Lower lobe of right lung (tissue), 2 donors: ENCODE measurements at regions not wholly inside any gene's neighbourhood (a gene's known extent, or its start where the extent isn't known, plus 50 kb on each side); places are given as distances from the start of the nearest gene placed in this dataset.

Experiments
- ATAC-seq, 2 donors: fragments of 200-7000 bp; cut with Tn5 transposase; one replicate each; pipeline ENCODE4 v1.9.1; 2020 to 2022; ENCODE audit warnings: mild to moderate bottlenecking in 2 of 2, moderate library complexity in 2 of 2
- DNase-seq: peaks from one replicate; pipeline ENCODE4 v3.0.0-alpha.2; 2020
- H3K27ac ChIP-seq: fragments of 200-600 bp; one replicate; pipeline ENCODE4 v1.8.0; 2022
- H3K27me3 ChIP-seq: fragments of 200-600 bp; one replicate; pipeline ENCODE4 v1.8.0; 2022; ENCODE audit warnings: low read depth
- H3K36me3 ChIP-seq: fragments of 200-600 bp; one replicate; pipeline ENCODE4 v1.8.0; 2022; ENCODE audit warnings: mild to moderate bottlenecking
- H3K4me1 ChIP-seq: fragments of 200-600 bp; one replicate; pipeline ENCODE4 v1.8.0; 2022
- H3K4me3 ChIP-seq: fragments of 200-600 bp; one replicate; pipeline ENCODE4 v1.8.0; 2022; ENCODE audit warnings: mild to moderate bottlenecking
- H3K9me3 ChIP-seq: fragments of 200-600 bp; one replicate; pipeline ENCODE4 v1.8.0; 2022
- CTCF ChIP-seq: fragments of 200-600 bp; IDR thresholded peaks from one replicate; pipeline ENCODE4 v1.8.0; 2022; ENCODE audit warnings: antibody characterized with exemption, mild to moderate bottlenecking
- intact Hi-C: fragments of 100-400 bp; cut with DNase I; formaldehyde crosslinking; loops from one replicate; pipeline ENCODE4 v1.11.0; 2022
- donor health status: DM: no; HTN: yes; CAD: no; lungs with severe emphysema.

GRCh38 chr1:103190766-103191165 lies 82.4 kb upstream of the COL11A1 start:
- intact Hi-C loops: no loop called here
- no peak for TF ChIP-seq CTCF
- Histone ChIP-seq H3K36me3 (no peaks in the 10 kb centered on the region), H3K27ac (no peak overlapping the region), H3K4me1 (no peaks in the 10 kb centered on the region), H3K4me3 (no peak overlapping the region), H3K9me3 (no peaks in the 10 kb centered on the region), H3K27me3 (no peaks in the 10 kb centered on the region)
- DNase-seq (no peak), ATAC-seq (no peak)

- no peaks in the 10 kb centered on the region for H3K9me3 ChIP-seq
- H3K36me3 ChIP-seq: no peaks in the 10 kb centered on the region
- H3K4me3 ChIP-seq: no peak overlapping the region
- TF ChIP-seq CTCF: no peak
- H3K27me3 ChIP-seq: no peaks in the 10 kb centered on the region
- intact Hi-C loops: no loop called here
- no peaks in the 10 kb centered on the region for H3K4me1 ChIP-seq
- DNase-seq (no peak), ATAC-seq (no peak)
- no peak overlapping the region for H3K27ac ChIP-seq
Measured at GRCh38 chr1:103187673-103188072, 79.4 kb upstream of the COL11A1 start.

- H3K9me3 ChIP-seq: no peaks in the 10 kb centered on the region
- intact Hi-C loops: no loop called here
- no peak overlapping the region for H3K27ac ChIP-seq
- H3K4me3 ChIP-seq: no peak overlapping the region
- no peaks in the 10 kb centered on the region for H3K27me3 ChIP-seq
- no peak for DNase-seq
- H3K4me1 ChIP-seq: no peaks in the 10 kb centered on the region
- no peaks in the 10 kb centered on the region for H3K36me3 ChIP-seq
- no peak for TF ChIP-seq CTCF
- no peak for ATAC-seq
Measured at GRCh38 chr1:103180660-103181059, 72.3 kb upstream of the COL11A1 start.

GRCh38 chr1:103177108-103177775 lies 68.9 kb upstream of the COL11A1 start:
- Histone ChIP-seq H3K36me3 (no peaks in the 10 kb centered on the region), H3K9me3 (no peaks in the 10 kb centered on the region), H3K4me1 (no peaks in the 10 kb centered on the region), H3K27me3 (no peaks in the 10 kb centered on the region), H3K27ac (no peak overlapping the region), H3K4me3 (no peak overlapping the region)
- ATAC-seq: no peak
- intact Hi-C loops: no loop called here
- DNase-seq: no peak
- TF ChIP-seq CTCF: no peak

- no peak for TF ChIP-seq CTCF
- ATAC-seq (no peak), DNase-seq (no peak)
- no peaks in the 10 kb centered on the region for H3K36me3 ChIP-seq
- H3K4me1 ChIP-seq: no peaks in the 10 kb centered on the region
- no peaks in the 10 kb centered on the region for H3K27me3 ChIP-seq
- no peak overlapping the region for H3K4me3 ChIP-seq
- intact Hi-C loops: no loop called here
- no peaks in the 10 kb centered on the region for H3K9me3 ChIP-seq
- H3K27ac ChIP-seq: no peak overlapping the region
Measured at GRCh38 chr1:103171041-103171590, 62.8 kb upstream of the COL11A1 start.
